ENCODE measurements at regions not wholly inside any gene's neighbourhood (a gene's known extent, or its start where the extent isn't known, plus 50 kb on each side); places are given as distances from the start of the nearest gene placed in this dataset.

DNA sequence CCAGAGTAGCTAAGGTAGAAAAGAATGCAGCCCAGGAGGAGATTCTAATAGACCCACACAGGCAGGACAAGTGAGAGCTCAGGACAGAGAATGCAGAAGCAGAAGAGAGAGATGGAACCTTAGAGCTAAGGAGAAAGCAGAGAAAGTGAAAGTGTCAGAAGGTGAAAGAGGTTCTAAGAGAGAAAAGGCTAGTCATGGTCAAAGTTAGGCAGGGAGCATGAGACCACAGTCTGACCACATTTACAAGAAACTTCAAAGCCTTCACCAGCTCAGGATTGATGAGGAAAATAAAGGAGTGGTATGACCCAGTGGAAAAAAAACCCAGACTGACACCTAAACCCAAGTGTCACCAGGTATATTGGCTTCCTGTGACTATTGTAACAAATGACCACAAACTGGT, 131.8 kb upstream of the WDR11 start:
- Mint-ChIP-seq H3K4me1 (no peaks in the 10 kb centered on the region), H3K27ac (no peak overlapping the region), H3K27me3 (no peaks in the 10 kb centered on the region), H3K4me3 (no peak overlapping the region), H3K36me3 (ENCODE audit: low read depth) (no peaks in the 10 kb centered on the region), H3K9me3 (no peaks in the 10 kb centered on the region)
- DNase-seq = no peak
- ChIA-PET POLR2A (no interaction called here), CTCF (no interaction called here)

DNA sequence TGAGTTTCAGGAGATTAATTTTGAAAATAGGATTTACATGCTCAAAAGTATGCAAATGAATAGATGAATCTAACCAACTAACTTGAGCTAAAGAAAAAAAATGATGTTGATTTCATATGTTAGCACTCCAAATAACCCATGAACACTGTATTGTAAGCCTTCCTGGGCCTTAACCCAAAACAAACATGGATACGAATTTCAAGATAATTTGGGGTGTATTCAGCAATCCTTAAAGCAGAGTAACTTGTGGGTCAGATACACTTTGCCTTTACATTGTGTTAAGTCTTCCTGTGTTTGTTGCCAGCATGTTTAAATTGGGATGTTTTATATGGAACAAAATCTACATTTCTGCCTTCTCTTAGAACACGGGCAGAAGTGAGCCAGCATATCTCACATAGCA, 124.2 kb upstream of the WDR11 start:
- no peaks in the 10 kb centered on the region for H3K9me3 Mint-ChIP-seq
- H3K27ac Mint-ChIP-seq = no peak overlapping the region
- no peaks in the 10 kb centered on the region for H3K27me3 Mint-ChIP-seq
- H3K4me1 Mint-ChIP-seq = no peaks in the 10 kb centered on the region
- no peaks in the 10 kb centered on the region for H3K36me3 Mint-ChIP-seq (ENCODE audit: low read depth)
- DNase-seq = no peak
- POLR2A ChIA-PET = no interaction called here
- no peak overlapping the region for H3K4me3 Mint-ChIP-seq
- CTCF ChIA-PET = interaction anchor here (3.6 kb wide), 1 partner anchor 8 kb away, joined by 11 read pairs; no protein-coding TSS in a partner anchor

DNA sequence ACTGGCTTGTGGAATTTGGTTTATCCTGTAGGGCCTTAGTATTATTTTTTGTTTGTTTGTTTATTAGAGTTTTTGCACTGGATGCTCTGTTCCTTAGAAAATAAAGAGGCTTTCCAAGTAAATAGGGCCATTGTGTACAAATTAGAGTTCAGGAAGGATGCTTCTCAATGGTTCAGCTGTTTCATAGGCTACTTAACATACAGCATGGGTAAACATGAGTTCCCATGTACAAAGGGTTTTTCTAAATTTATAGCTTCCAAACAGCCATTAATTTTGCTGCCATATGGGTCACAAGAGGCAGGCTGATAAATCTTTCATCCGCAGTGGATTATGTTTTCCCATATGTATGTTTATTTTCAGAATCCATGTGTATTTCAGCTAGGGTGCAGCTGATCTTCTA, 121.6 kb upstream of the WDR11 start:
- Mint-ChIP-seq H3K9me3 (no peaks in the 10 kb centered on the region), H3K27ac (no peak overlapping the region), H3K4me1 (no peaks in the 10 kb centered on the region), H3K4me3 (no peak overlapping the region), H3K36me3 (ENCODE audit: low read depth) (no peaks in the 10 kb centered on the region), H3K27me3 (no peaks in the 10 kb centered on the region)
- CTCF ChIA-PET = no interaction called here
- POLR2A ChIA-PET = no interaction called here
- no peak for DNase-seq

DNA sequence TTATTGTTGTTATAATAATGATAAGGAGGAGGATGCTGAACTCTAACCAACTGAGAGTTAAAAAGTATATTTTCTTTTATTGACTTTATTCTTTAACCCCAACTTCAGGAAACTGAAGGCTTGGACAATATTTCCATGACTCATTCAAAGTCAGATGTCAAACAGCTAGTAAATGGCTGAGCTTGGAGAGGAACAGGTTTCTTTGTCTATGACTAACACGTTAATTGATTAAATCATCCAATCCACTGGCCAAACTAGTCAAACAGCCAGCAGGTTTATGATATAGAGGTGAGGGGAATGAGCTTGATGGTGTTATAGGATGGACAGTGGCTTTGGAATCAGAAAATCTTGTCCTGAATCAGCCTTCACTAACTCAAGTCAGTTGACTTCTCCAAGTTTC, 119.1 kb upstream of the WDR11 start:
- Mint-ChIP-seq H3K4me3 (no peak overlapping the region), H3K27ac (no peak overlapping the region), H3K36me3 (ENCODE audit: low read depth) (no peaks in the 10 kb centered on the region), H3K4me1 (no peaks in the 10 kb centered on the region), H3K9me3 (no peaks in the 10 kb centered on the region), H3K27me3 (no peaks in the 10 kb centered on the region)
- DNase-seq = no peak
- ChIA-PET CTCF (interaction anchor here (1.8 kb wide), 1 partner anchor 309 kb away, joined by 7 read pairs; no protein-coding TSS in a partner anchor), POLR2A (no interaction called here)

DNA sequence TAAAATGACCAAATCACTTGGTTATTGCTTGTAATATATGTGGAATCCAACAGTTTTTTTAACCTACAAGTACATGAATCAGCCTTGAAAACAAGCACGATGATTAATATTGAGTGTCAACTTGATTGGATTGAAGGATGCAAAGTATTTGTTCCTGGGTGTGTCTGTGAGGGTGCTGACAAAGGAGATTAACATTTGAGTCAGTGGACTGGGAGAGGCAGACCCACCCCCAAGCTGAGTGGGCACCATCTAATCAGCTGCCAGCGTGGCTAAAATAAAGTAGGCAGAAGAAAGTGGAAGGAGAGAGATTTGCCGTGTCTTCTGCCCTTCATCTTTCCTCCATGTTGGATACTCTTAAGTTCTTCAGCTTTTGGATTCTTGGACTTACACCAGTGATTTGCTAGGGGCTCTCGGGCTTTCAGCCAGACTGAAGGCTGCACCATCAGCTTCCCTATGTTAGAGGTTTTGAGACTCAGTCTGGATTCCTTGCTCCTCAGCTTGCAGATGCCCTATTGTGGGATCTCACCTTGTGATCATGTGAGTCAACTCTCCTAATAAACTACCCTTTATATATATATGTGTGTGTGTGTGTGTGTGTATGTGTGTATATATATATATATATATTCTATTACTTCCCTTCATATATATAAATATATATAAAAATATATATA, 118.4 kb upstream of the WDR11 start:
- ChIA-PET CTCF (interaction anchor here (1.8 kb wide), 1 partner anchor 310 kb away, joined by 7 read pairs; no protein-coding TSS in a partner anchor), POLR2A (no interaction called here)
- H3K4me1 Mint-ChIP-seq = no peaks in the 10 kb centered on the region

DNA sequence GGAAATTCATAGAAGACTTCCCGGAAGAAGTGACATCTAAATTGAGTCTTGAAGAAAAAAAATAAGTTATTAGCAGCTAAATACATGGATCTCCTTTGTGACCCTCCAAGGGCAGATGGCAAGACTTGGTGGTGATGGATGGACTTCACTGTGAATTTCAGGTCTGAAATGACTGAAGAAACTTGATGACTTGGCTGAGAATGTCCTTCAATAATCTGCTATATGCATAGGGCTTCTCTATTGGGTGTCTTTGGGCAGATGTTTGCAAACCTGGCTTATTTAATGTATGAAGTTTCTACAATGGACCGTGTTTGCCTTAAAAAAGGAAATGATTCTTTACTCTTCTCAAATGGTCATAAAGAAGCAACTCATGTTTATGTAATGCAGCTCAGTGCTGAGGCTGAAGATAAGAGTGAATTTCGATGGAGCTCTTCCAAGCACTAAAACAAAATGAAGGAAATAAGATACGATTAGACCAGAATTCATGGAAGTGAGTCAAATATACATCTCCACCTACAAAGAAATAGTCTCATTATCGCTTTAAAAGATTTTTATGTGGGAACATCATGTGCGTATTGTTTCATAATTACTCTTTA, 116.6 kb upstream of the WDR11 start:
- Mint-ChIP-seq H3K9me3 (no peaks in the 10 kb centered on the region), H3K27me3 (no peaks in the 10 kb centered on the region), H3K27ac (no peak overlapping the region), H3K36me3 (ENCODE audit: low read depth) (no peaks in the 10 kb centered on the region), H3K4me1 (no peaks in the 10 kb centered on the region), H3K4me3 (no peak overlapping the region)
- POLR2A ChIA-PET = no interaction called here
- no peak for DNase-seq
- CTCF ChIA-PET = interaction anchor here (1.6 to 2.3 kb wide), 3 partner anchors 9 to 57 kb away, joined by 5 to 11 read pairs (median 5); no protein-coding TSS in a partner anchor

More for the DNA sequence above, 118.4 kb upstream of the WDR11 start:
- Mint-ChIP-seq H3K27ac (no peak overlapping the region), H3K4me3 (no peak overlapping the region), H3K36me3 (ENCODE audit: low read depth) (no peaks in the 10 kb centered on the region), H3K9me3 (no peaks in the 10 kb centered on the region), H3K27me3 (no peaks in the 10 kb centered on the region)
- DNase-seq = no peak

DNA sequence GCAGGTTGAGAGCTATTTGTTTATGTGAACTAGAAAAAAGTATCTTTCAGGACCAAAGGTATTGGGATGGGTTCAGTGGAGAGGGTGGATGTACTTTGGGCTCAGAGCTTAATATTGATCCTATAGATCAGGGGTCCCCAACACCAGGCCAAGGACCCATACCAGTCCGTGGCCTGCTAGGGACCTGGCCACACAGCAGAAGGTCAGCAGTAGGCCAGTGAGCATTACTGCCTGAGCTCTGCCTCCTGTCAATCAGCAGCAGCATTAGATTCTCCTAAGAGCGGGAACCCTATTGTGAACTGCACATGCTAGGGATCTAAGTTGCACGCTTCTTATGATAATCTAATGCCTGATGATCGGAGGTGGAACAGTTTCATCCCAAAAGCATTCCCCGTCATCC, 115.8 kb upstream of the WDR11 start:
- no peak overlapping the region for H3K27ac Mint-ChIP-seq
- no peak for DNase-seq
- CTCF ChIA-PET = interaction anchor here (1.6 to 2.3 kb wide), 3 partner anchors 10 to 58 kb away, joined by 5 to 11 read pairs (median 5); no protein-coding TSS in a partner anchor
- H3K9me3 Mint-ChIP-seq = no peaks in the 10 kb centered on the region
- H3K4me3 Mint-ChIP-seq = no peak overlapping the region
- POLR2A ChIA-PET = no interaction called here
- H3K4me1 Mint-ChIP-seq = no peaks in the 10 kb centered on the region
- no peaks in the 10 kb centered on the region for H3K27me3 Mint-ChIP-seq
- H3K36me3 Mint-ChIP-seq (ENCODE audit: low read depth) = no peaks in the 10 kb centered on the region

DNA sequence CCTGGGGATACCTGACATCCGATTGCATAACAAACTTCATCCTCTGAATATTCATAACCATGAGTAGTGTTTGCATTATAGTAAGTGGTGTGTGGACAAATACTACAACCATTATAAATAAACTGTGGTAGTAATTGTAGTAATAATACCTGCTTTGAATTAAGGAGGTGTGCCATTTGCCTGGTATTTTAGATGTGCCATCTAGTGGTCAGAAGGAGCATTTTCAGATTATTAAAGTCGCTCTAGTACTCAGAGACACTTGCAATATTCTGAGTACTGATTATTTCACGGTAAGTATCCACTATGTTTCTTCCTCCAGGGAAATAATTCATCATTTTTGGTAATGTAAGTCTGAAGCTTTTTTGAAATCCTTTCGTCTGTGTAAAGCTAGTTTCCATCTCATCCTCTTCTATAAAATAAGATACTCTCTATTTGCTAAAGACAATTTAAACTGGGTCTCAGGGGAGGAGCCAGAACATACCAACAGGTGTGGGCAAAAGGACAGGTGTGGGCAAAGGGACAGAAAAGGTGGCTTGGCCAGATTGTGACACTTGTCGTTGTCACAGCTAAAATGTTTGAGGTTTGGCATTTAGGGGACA, 115.3 kb upstream of the WDR11 start:
- CTCF ChIA-PET = interaction anchor here (0.6 to 2.3 kb wide), 6 partner anchors 10 to 313 kb away, joined by 3 to 11 read pairs (median 5); no protein-coding TSS in a partner anchor
- Mint-ChIP-seq H3K4me1 (no peaks in the 10 kb centered on the region), H3K27me3 (no peaks in the 10 kb centered on the region), H3K27ac (no peak overlapping the region), H3K4me3 (no peak overlapping the region), H3K36me3 (ENCODE audit: low read depth) (no peaks in the 10 kb centered on the region), H3K9me3 (no peaks in the 10 kb centered on the region)
- no peak for DNase-seq
- POLR2A ChIA-PET = no interaction called here

DNA sequence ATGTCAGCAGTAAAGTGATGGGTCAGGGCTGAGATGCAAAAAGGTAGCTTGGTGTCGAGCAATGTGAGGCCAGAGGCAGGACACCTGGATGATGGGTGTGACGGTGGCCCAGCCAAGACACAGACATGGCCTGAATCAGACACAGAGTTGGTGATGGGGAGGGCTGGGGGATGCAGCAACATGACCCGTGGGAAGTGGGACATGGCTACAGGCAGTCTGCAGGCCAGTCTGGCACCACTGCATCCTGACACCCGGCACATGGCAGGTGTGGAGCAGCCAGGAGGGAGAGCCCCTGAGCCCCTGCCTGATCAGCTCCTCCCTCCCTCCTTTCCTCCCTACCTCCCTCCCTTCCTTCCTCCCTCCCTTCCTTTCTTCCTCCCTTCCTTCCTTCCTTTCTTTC, 114.8 kb upstream of the WDR11 start:
- DNase-seq = no peak
- Mint-ChIP-seq H3K9me3 (no peaks in the 10 kb centered on the region), H3K4me3 (no peak overlapping the region), H3K27ac (no peak overlapping the region), H3K27me3 (no peaks in the 10 kb centered on the region), H3K4me1 (no peaks in the 10 kb centered on the region), H3K36me3 (ENCODE audit: low read depth) (no peaks in the 10 kb centered on the region)
- ChIA-PET CTCF (interaction anchor here (0.6 to 2.3 kb wide), 7 partner anchors 9 to 313 kb away, joined by 3 to 11 read pairs (median 5); no protein-coding TSS in a partner anchor), POLR2A (no interaction called here)

DNA sequence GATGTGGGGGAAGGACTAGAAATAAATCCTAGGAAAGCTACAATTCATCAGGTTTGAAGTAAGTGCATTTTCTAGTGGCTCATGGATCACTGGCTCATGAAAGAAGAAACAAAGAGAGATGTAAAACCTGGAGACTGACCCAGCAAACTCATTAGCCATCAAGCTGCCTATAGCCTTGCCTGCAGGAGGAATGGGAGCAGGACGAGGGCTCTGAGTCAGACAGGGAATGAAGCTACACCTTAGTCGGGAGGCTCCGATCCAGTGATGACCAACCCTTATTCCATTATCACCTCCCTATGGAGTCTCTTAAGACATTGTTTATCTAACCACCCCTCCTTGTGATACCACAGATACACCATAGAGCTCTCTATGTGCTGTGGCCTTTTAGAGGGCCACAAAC, 112.5 kb upstream of the WDR11 start:
- ChIA-PET CTCF (no interaction called here), POLR2A (no interaction called here)
- Mint-ChIP-seq H3K4me3 (no peak overlapping the region), H3K27me3 (no peaks in the 10 kb centered on the region), H3K4me1 (no peaks in the 10 kb centered on the region), H3K9me3 (no peaks in the 10 kb centered on the region), H3K36me3 (ENCODE audit: low read depth) (no peaks in the 10 kb centered on the region), H3K27ac (no peak overlapping the region)
- DNase-seq = no peak

DNA sequence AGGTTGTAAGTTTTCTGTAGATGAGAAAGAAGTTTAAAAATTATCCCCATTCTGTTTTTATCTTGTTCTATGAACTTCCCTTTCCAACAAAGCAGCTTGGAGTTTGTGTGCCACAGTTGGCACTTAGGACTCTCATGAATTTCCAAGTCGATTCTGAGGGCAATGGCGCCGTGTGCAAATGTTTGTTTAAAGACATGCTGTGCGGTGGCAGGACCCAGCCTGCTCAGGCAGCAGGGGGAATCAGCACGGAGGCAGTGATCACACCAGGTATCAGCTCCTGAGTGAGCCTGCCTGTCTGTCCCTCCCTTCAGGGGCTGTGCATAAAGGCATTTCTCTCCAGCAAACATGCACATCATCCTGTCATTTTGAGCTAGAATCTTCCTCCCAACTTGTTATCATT, 109.8 kb upstream of the WDR11 start:
- no peak for DNase-seq
- Mint-ChIP-seq H3K4me1 (no peaks in the 10 kb centered on the region), H3K27ac (no peak overlapping the region), H3K9me3 (no peaks in the 10 kb centered on the region), H3K27me3 (no peaks in the 10 kb centered on the region), H3K36me3 (ENCODE audit: low read depth) (no peaks in the 10 kb centered on the region), H3K4me3 (no peak overlapping the region)
- POLR2A ChIA-PET = no interaction called here
- CTCF ChIA-PET = no interaction called here

DNA sequence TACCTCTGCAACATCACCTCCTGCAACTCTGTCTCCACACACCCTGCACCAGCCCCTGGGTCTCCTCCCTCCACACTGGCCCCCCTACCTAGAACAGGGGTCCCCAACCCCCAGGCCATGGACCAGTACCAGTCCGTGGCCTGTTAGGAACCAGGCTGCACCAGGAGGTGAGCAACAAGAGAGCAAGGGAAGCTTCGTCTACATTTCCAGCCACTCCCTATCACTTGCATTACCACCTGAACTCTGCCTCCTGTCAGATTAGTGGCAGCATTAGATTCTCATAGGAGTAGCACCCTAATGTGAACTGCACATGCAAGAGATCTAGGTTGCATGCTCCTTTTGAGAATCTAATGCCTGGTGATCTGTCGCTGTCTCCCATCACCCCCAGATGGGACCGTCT, 108.8 kb upstream of the WDR11 start:
- H3K27ac Mint-ChIP-seq = no peak overlapping the region
- no peaks in the 10 kb centered on the region for H3K36me3 Mint-ChIP-seq (ENCODE audit: low read depth)
- H3K27me3 Mint-ChIP-seq = no peaks in the 10 kb centered on the region
- ChIA-PET POLR2A (no interaction called here), CTCF (no interaction called here)
- H3K4me3 Mint-ChIP-seq = no peak overlapping the region
- DNase-seq = no peak
- H3K4me1 Mint-ChIP-seq = no peaks in the 10 kb centered on the region
- no peaks in the 10 kb centered on the region for H3K9me3 Mint-ChIP-seq

DNA sequence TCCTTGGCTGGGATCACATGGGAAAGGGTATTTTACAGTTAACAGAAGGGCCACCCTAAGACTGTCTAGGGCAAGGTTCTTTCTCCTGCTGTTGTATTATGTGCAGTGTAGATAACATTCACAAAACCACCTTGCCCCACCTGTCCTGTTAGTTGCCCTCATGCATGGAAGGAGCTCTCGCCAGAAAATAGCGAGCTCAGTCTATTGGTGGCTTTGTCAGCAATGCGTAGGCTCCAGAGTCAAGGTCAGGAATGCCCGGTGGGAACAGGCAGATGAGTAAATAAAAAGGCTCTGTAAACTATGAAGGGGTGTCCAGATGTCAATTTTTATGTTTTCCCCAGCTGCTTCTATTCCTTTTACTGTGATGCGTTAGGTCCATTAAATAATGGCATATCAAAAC, 107.1 kb upstream of the WDR11 start:
- no peak for DNase-seq
- Mint-ChIP-seq H3K9me3 (no peaks in the 10 kb centered on the region), H3K4me3 (no peak overlapping the region), H3K27me3 (peaks cover 3% of the 10 kb centered on the region), H3K4me1 (no peaks in the 10 kb centered on the region), H3K36me3 (ENCODE audit: low read depth) (no peaks in the 10 kb centered on the region), H3K27ac (no peak overlapping the region)
- CTCF ChIA-PET = no interaction called here
- POLR2A ChIA-PET = no interaction called here

Measured in activated CD4-positive, alpha-beta memory T cell treated with anti-CD3 and anti-CD28 coated beads, Interleukin-2, amount 10 ng/mL, durations not matched to agents 7 days and 5 days (primary cell).